PC-9 (cell line): ENCODE measurements at regions not wholly inside any gene's neighbourhood (a gene's known extent, or its start where the extent isn't known, plus 50 kb on each side); places are given as distances from the start of the nearest gene placed in this dataset.

Source experiments
- BruUV-seq: library from RNA; stranded (reverse); fragments of 400-500 nt; replicated peaks from 2 replicates; lab custom pipeline; 2021; lab: Mats Ljungman, UMichigan
- CTCF ChIA-PET: fragments of 300-600 bp; sonication (Branson Sonifier 250); formaldehyde crosslinking; loops from one replicate; lab custom pipeline; 2022; ENCODE audit warnings: antibody characterized with exemption; lab: Charles Lee
- POLR2A ChIA-PET: fragments of 300-600 bp; sonication (Branson Sonifier 250); formaldehyde crosslinking; loops from one replicate; lab custom pipeline; 2022; ENCODE audit warnings: antibody characterized with exemption; ENCODE audit not compliant: unreplicated experiment; lab: Charles Lee
- DNase-seq, 2 experiments: peaks; one replicate each; pipeline versions ENCODE4 v3.0.0 to v3.0.0-alpha.2; 2015 to 2022; ENCODE audit warnings: mixed read lengths in 1 of 2
- H2AFZ ChIP-seq: fragments of 200-600 bp; sonication (generic); 2 replicates; pipeline ENCODE4 v1.8.1; 2017; ENCODE audit warnings: antibody characterized with exemption
- H3F3A ChIP-seq: fragments of 200-600 bp; sonication (generic); 2 replicates; pipeline ENCODE4 v1.8.1; 2017; ENCODE audit warnings: antibody characterized with exemption, mild to moderate bottlenecking, low read depth; ENCODE audit not compliant: insufficient read depth
- H3K27ac ChIP-seq: fragments of 200-600 bp; sonication (generic); 2 replicates; pipeline ENCODE4 v1.6.1; 2016; ENCODE audit warnings: mixed run types
- H3K27me3 ChIP-seq: fragments of 200-600 bp; sonication (generic); 2 replicates; pipeline ENCODE4 v1.6.1; 2016; ENCODE audit warnings: low read depth, mixed run types; ENCODE audit not compliant: insufficient read depth
- H3K36me3 ChIP-seq: fragments of 200-600 bp; sonication (generic); 2 replicates; pipeline ENCODE4 v1.6.1; 2016; ENCODE audit warnings: low read depth, mixed run types
- H3K4me1 ChIP-seq: fragments of 200-600 bp; sonication (generic); replicated peaks from 2 replicates; pipeline ENCODE4 v1.6.1; 2016; ENCODE audit warnings: mixed run types; ENCODE audit not compliant: insufficient read depth
- H3K4me2 ChIP-seq: fragments of 200-600 bp; sonication (generic); 2 replicates; pipeline ENCODE4 v1.6.1; 2017; ENCODE audit warnings: mixed run types
- H3K4me3 ChIP-seq: fragments of 200-600 bp; sonication (generic); 2 replicates; pipeline ENCODE4 v1.6.1; 2016; ENCODE audit warnings: mixed run types
- H3K79me2 ChIP-seq: fragments of 200-600 bp; sonication (generic); 2 replicates; pipeline ENCODE4 v1.6.1; 2017; ENCODE audit warnings: low read depth, mixed run types
- H3K9me2 ChIP-seq: fragments of 200-600 bp; sonication (generic); 2 replicates; pipeline ENCODE4 v1.8.1; 2017; ENCODE audit warnings: mild to moderate bottlenecking; ENCODE audit not compliant: insufficient read depth
- H3K9me3 ChIP-seq: fragments of 200-600 bp; sonication (generic); 2 replicates; pipeline ENCODE4 v1.8.1; 2016; ENCODE audit warnings: low read depth; ENCODE audit not compliant: insufficient read depth
- H4K20me1 ChIP-seq: fragments of 200-600 bp; sonication (generic); 2 replicates; pipeline ENCODE4 v1.8.1; 2017; ENCODE audit not compliant: insufficient read depth
- EZH2 ChIP-seq: fragments of 200-600 bp; sonication (generic); IDR thresholded peaks from 2 replicates; pipeline ENCODE4 v1.8.0; 2017; ENCODE audit warnings: antibody characterized with exemption, low read depth
- intact Hi-C: fragments of 100-400 bp; cut with micrococcal nuclease; formaldehyde crosslinking; loops from one replicate; pipeline ENCODE4 v1.10.0; 2022; ENCODE audit not compliant: unreplicated experiment
- TF ChIP-seq, protein P1 (sequence below): fragments of 200-600 bp; sonication (generic); conservative IDR thresholded peaks from 2 replicates; pipeline ENCODE4 v1.6.1; 2017; ENCODE audit warnings: mixed run types, antibody characterized with exemption, mild to moderate bottlenecking, moderate library complexity

DNA sequence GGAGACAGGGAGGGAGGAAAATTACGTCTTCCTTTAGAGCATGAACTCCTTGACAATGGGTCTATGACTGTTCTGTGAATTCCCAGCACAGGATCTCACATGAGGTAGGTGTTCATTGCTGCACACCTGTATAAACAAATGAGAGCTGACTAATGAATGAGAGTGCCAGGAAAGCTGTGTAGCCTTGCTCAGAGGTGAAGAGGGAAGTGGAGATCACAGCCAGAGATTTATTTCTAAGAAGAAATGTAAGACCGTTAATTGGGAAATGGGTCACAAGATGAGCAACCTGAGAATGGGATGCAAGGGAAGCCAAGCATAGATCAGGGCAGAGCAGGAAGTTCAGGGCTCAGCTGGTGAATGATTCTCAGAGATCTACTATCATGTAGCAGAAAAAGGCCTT lies 295.1 kb downstream of the CDK5RAP2 start:
- H4K20me1 ChIP-seq = no peaks in the 10 kb centered on the region

GRCh38 chr9:120281665-120282064 lies 298.3 kb downstream of the CDK5RAP2 start:
- Histone ChIP-seq H2AFZ (no peak overlapping the region), H3K36me3 (no peaks in the 10 kb centered on the region), H3K4me2 (no peak overlapping the region), H3K4me1 (no peaks in the 10 kb centered on the region), H3F3A (no peaks in the 10 kb centered on the region), H3K9me2 (no peaks in the 10 kb centered on the region), H3K79me2 (no peaks in the 10 kb centered on the region), H4K20me1 (no peaks in the 10 kb centered on the region), H3K27me3 (0 out of 2 replicates have a peak, but pooled peaks cover 6% of the 10 kb centered on the region), H3K9me3 (no peaks in the 10 kb centered on the region), H3K4me3 (no peak overlapping the region), H3K27ac (no peak overlapping the region)
- no TSS peak for BruUV-seq
- TF ChIP-seq, protein P1, sequence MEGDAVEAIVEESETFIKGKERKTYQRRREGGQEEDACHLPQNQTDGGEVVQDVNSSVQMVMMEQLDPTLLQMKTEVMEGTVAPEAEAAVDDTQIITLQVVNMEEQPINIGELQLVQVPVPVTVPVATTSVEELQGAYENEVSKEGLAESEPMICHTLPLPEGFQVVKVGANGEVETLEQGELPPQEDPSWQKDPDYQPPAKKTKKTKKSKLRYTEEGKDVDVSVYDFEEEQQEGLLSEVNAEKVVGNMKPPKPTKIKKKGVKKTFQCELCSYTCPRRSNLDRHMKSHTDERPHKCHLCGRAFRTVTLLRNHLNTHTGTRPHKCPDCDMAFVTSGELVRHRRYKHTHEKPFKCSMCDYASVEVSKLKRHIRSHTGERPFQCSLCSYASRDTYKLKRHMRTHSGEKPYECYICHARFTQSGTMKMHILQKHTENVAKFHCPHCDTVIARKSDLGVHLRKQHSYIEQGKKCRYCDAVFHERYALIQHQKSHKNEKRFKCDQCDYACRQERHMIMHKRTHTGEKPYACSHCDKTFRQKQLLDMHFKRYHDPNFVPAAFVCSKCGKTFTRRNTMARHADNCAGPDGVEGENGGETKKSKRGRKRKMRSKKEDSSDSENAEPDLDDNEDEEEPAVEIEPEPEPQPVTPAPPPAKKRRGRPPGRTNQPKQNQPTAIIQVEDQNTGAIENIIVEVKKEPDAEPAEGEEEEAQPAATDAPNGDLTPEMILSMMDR = no peak
- TF ChIP-seq EZH2 = no peak
- intact Hi-C loops = no loop called here
- DNase-seq = no peak
- POLR2A ChIA-PET = no interaction called here
- CTCF ChIA-PET = no interaction called here

More for the DNA sequence above, 295.1 kb downstream of the CDK5RAP2 start:
- Histone ChIP-seq H3F3A (no peaks in the 10 kb centered on the region), H3K9me3 (no peaks in the 10 kb centered on the region), H3K27me3 (peaks cover 6% of the 10 kb centered on the region; the same call in 1 of the 2 replicates), H3K36me3 (no peaks in the 10 kb centered on the region), H2AFZ (no peak overlapping the region), H3K4me1 (no peaks in the 10 kb centered on the region), H3K9me2 (no peaks in the 10 kb centered on the region), H3K4me2 (no peak overlapping the region), H3K79me2 (no peaks in the 10 kb centered on the region), H3K27ac (no peak overlapping the region), H3K4me3 (no peak overlapping the region)
- no TSS peak for BruUV-seq
- no peak for TF ChIP-seq EZH2
- TF ChIP-seq, protein P1 = no peak
- no peak for DNase-seq
- ChIA-PET POLR2A (no interaction called here), CTCF (no interaction called here)
- intact Hi-C loops = no loop called here

GRCh38 chr9:120267929-120268328 lies 312.0 kb downstream of the CDK5RAP2 start:
- H3K9me3 ChIP-seq = no peaks in the 10 kb centered on the region
- no peak overlapping the region for H3K27ac ChIP-seq
- H3K27me3 ChIP-seq = peaks cover 21% of the 10 kb centered on the region; the same call in 1 of the 2 replicates
- ChIA-PET POLR2A (no interaction called here), CTCF (no interaction called here)
- no peak for DNase-seq
- H3K36me3 ChIP-seq = no peaks in the 10 kb centered on the region
- no peak overlapping the region for H2AFZ ChIP-seq
- H3K79me2 ChIP-seq = no peaks in the 10 kb centered on the region
- no peak overlapping the region for H3K4me2 ChIP-seq
- H3K9me2 ChIP-seq = no peaks in the 10 kb centered on the region
- intact Hi-C loops = no loop called here
- TF ChIP-seq, protein P1 = no peak
- TF ChIP-seq EZH2 = no peak
- H3F3A ChIP-seq = no peaks in the 10 kb centered on the region
- H3K4me3 ChIP-seq = no peak overlapping the region
- BruUV-seq = no TSS peak
- no peaks in the 10 kb centered on the region for H3K4me1 ChIP-seq
- H4K20me1 ChIP-seq = no peaks in the 10 kb centered on the region
